ENCODE measurements at regions not wholly inside any gene's neighbourhood (a gene's known extent, or its start where the extent isn't known, plus 50 kb on each side); places are given as distances from the start of the nearest gene placed in this dataset.

GRCh38 chr7:19589446-19589845 lies 119.4 kb downstream of the POLR1F start:
- intact Hi-C loops (cut with DNase I, micrococcal nuclease) = no loop called here
- H3K9me3 ChIP-seq = no peaks in the 10 kb centered on the region
- H3K4me1 ChIP-seq (ENCODE audit: low read depth) = no peaks in the 10 kb centered on the region
- TF ChIP-seq CTCF (IDR thresholded peaks at IDR 0.05) = no peak
- H3K4me3 ChIP-seq = no peak overlapping the region
- ATAC-seq (no peak), DNase-seq (no peak)
- H3K36me3 ChIP-seq (ENCODE audit: low read depth) = no peaks in the 10 kb centered on the region

- no peaks in the 10 kb centered on the region for H3K36me3 ChIP-seq (ENCODE audit: low read depth)
- intact Hi-C loops (cut with DNase I, micrococcal nuclease) = no loop called here
- H3K4me3 ChIP-seq = no peak overlapping the region
- ATAC-seq = no peak
- DNase-seq = no peak
- TF ChIP-seq CTCF (IDR thresholded peaks at IDR 0.05) = no peak
- no peaks in the 10 kb centered on the region for H3K9me3 ChIP-seq
- no peaks in the 10 kb centered on the region for H3K4me1 ChIP-seq (ENCODE audit: low read depth)
These were observed 121.5 kb downstream of the POLR1F start for GRCh38 chr7:19587291-19587690.

- no peak for DNase-seq
- Histone ChIP-seq H3K4me3 (no peak overlapping the region), H3K36me3 (ENCODE audit: low read depth) (no peaks in the 10 kb centered on the region), H3K9me3 (no peaks in the 10 kb centered on the region), H3K4me1 (ENCODE audit: low read depth) (no peaks in the 10 kb centered on the region)
- no peak for ATAC-seq
- no peak for TF ChIP-seq CTCF (IDR thresholded peaks at IDR 0.05)
- intact Hi-C loops (cut with DNase I, micrococcal nuclease) = no loop called here
These were observed 123.1 kb downstream of the POLR1F start for GRCh38 chr7:19585761-19586160.

- no peak for TF ChIP-seq CTCF (IDR thresholded peaks at IDR 0.05)
- H3K9me3 ChIP-seq = peaks cover 7% of the 10 kb centered on the region
These were observed 132.8 kb downstream of the POLR1F start for GRCh38 chr7:19575909-19576557.

GRCh38 chr7:19574131-19574530 lies 134.7 kb downstream of the POLR1F start:
- H3K9me3 ChIP-seq = peaks cover 5% of the 10 kb centered on the region
- no peak overlapping the region for H3K4me3 ChIP-seq
- intact Hi-C loops (cut with DNase I, micrococcal nuclease) = no loop called here
- no peak for TF ChIP-seq CTCF (IDR thresholded peaks at IDR 0.05)
- no peaks in the 10 kb centered on the region for H3K4me1 ChIP-seq (ENCODE audit: low read depth)
- ATAC-seq (no peak), DNase-seq (no peak)
- H3K36me3 ChIP-seq (ENCODE audit: low read depth) = no peaks in the 10 kb centered on the region

More at GRCh38 chr7:19575909-19576557, 132.8 kb downstream of the POLR1F start:
- Histone ChIP-seq H3K4me3 (no peak overlapping the region), H3K36me3 (ENCODE audit: low read depth) (no peaks in the 10 kb centered on the region), H3K4me1 (ENCODE audit: low read depth) (no peaks in the 10 kb centered on the region)
- no peak for ATAC-seq
- intact Hi-C loops (cut with DNase I, micrococcal nuclease) = no loop called here
- DNase-seq = no peak

GRCh38 chr7:19572566-19572965 lies 136.3 kb downstream of the POLR1F start:
- DNase-seq (no peak), ATAC-seq (no peak)
- no peaks in the 10 kb centered on the region for H3K36me3 ChIP-seq (ENCODE audit: low read depth)
- TF ChIP-seq CTCF (IDR thresholded peaks at IDR 0.05) = no peak
- H3K4me3 ChIP-seq = no peak overlapping the region
- intact Hi-C loops (cut with DNase I, micrococcal nuclease) = no loop called here
- no peaks in the 10 kb centered on the region for H3K9me3 ChIP-seq
- no peaks in the 10 kb centered on the region for H3K4me1 ChIP-seq (ENCODE audit: low read depth)
